GM12878 (cell line): ENCODE measurements at regions not wholly inside any gene's neighbourhood (a gene's known extent, or its start where the extent isn't known, plus 50 kb on each side); places are given as distances from the start of the nearest gene placed in this dataset.

Source experiments
- BCL3 ChIP-seq: IDR thresholded peaks from 2 replicates; pipeline ENCODE4 v1.6.1; 2011; ENCODE audit warnings: borderline replicate concordance, low read depth, mild to moderate bottlenecking, moderate library complexity, low read length; ENCODE audit not compliant: insufficient read depth, poor library complexity, severe bottlenecking
- BMI1 ChIP-seq: fragments of 450-650 bp; IDR thresholded peaks from 2 replicates; pipeline ENCODE4 v1.6.1; 2016; ENCODE audit warnings: mild to moderate bottlenecking, moderate library complexity, borderline replicate concordance
- CUX1 ChIP-seq: IDR thresholded peaks from 2 replicates; pipeline ENCODE4 v1.6.1; 2012; ENCODE audit warnings: improper control_type of control experiment, low read depth, low read length; ENCODE audit not compliant: insufficient replicate concordance
- JUNB ChIP-seq: IDR thresholded peaks from 2 replicates; pipeline ENCODE4 v1.6.1; 2016; ENCODE audit warnings: antibody characterized with exemption, mild to moderate bottlenecking
- KDM1A ChIP-seq: fragments of 200-600 bp; sonication (generic); IDR thresholded peaks from 2 replicates; pipeline ENCODE4 v1.6.1; 2016; ENCODE audit warnings: borderline replicate concordance
- NFYA ChIP-seq: IDR thresholded peaks from 2 replicates; pipeline ENCODE4 v1.6.1; 2011; ENCODE audit warnings: low read depth, mild to moderate bottlenecking, low read length, improper control_type of control experiment, borderline replicate concordance
- POU2F2 ChIP-seq: IDR thresholded peaks from 3 replicates; pipeline ENCODE4 v1.6.1; 2011; ENCODE audit warnings: low read depth, mild to moderate bottlenecking, low read length, borderline replicate concordance
- RELB ChIP-seq: fragments of 450-650 bp; IDR thresholded peaks from 2 replicates; pipeline ENCODE4 v1.6.1; 2017; ENCODE audit warnings: low read depth, mild to moderate bottlenecking, moderate library complexity
- RUNX3 ChIP-seq: IDR thresholded peaks from 2 replicates; pipeline ENCODE4 v1.6.1; 2012; ENCODE audit warnings: low read length, inconsistent platforms
- TBL1XR1 ChIP-seq: IDR thresholded peaks from 2 replicates; pipeline ENCODE4 v1.6.1; 2012; ENCODE audit warnings: low read depth, low read length, improper control_type of control experiment
- YBX1 ChIP-seq: fragments of 450-650 bp; IDR thresholded peaks from 2 replicates; pipeline ENCODE4 v1.6.1; 2016; ENCODE audit warnings: antibody characterized with exemption
- YY1 ChIP-seq: IDR thresholded peaks from 2 replicates; pipeline ENCODE4 v1.6.1; 2011; ENCODE audit warnings: low read depth, mild to moderate bottlenecking, low read length
- TF ChIP-seq, protein P1 (sequence below): fragments of 450-650 bp; IDR thresholded peaks from 2 replicates; pipeline ENCODE4 v1.6.1; 2016; ENCODE audit warnings: mild to moderate bottlenecking
- TF ChIP-seq, protein P2 (sequence below): IDR thresholded peaks from 2 replicates; pipeline ENCODE4 v1.6.1; 2012; ENCODE audit warnings: low read length, inconsistent platforms

DNA sequence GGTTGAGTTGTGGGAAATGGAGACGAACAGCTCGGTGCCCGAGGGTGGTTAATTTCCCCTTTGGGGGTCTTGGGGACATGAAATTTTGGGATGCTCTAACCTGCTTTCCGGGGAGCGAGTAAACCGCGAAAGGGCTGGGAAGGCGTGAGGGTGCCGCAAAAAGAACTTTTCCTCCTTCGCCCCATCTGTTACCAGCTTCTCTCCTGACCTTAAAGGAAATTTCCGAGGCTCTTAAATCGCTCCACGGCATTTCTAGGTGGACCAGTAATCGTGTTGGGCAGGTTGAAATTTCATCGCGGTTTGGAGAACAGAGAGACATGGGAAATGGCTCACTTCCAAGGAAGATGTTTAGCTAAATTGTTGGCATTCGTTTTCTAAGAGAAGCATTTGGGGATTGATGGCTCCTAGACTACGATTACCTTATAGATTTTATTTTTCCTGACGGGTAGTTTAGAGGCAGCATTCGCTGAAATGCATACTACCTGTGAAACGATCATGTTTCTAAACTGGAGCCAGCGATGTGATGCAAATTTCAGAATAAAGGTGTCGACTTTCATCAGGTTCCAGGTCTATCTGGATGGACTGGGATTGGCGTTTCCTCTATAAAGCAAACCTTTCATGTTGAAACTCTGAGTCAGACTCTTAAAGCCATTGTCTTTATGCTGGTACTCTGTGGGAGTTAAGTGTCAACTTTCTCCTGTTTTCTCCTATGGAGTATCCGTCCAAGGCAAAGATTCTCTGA is 414.5 kb downstream of the PCNX1 start (continued):
- TF ChIP-seq, protein P1, sequence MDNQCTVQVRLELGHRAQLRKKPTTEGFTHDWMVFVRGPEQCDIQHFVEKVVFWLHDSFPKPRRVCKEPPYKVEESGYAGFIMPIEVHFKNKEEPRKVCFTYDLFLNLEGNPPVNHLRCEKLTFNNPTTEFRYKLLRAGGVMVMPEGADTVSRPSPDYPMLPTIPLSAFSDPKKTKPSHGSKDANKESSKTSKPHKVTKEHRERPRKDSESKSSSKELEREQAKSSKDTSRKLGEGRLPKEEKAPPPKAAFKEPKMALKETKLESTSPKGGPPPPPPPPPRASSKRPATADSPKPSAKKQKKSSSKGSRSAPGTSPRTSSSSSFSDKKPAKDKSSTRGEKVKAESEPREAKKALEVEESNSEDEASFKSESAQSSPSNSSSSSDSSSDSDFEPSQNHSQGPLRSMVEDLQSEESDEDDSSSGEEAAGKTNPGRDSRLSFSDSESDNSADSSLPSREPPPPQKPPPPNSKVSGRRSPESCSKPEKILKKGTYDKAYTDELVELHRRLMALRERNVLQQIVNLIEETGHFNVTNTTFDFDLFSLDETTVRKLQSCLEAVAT, result peak; percentile 72
- TF ChIP-seq JUNB (no peak), TBL1XR1 (no peak), RELB (peak; percentile 11; the same call in 1 of the 2 replicates), BMI1 (no peak), KDM1A (no peak), NFYA (no peak), RUNX3 (peak; percentile 14), YY1 (0 out of 2 replicates have a peak, but pooled peaks have one; percentile 5), POU2F2 (no peak), YBX1 (no peak), CUX1 (peak; percentile 14), BCL3 (no peak)
- TF ChIP-seq, protein P2, sequence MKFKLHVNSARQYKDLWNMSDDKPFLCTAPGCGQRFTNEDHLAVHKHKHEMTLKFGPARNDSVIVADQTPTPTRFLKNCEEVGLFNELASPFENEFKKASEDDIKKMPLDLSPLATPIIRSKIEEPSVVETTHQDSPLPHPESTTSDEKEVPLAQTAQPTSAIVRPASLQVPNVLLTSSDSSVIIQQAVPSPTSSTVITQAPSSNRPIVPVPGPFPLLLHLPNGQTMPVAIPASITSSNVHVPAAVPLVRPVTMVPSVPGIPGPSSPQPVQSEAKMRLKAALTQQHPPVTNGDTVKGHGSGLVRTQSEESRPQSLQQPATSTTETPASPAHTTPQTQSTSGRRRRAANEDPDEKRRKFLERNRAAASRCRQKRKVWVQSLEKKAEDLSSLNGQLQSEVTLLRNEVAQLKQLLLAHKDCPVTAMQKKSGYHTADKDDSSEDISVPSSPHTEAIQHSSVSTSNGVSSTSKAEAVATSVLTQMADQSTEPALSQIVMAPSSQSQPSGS, result no peak
